ENCODE measurements at regions not wholly inside any gene's neighbourhood (a gene's known extent, or its start where the extent isn't known, plus 50 kb on each side); places are given as distances from the start of the nearest gene placed in this dataset.

DNA sequence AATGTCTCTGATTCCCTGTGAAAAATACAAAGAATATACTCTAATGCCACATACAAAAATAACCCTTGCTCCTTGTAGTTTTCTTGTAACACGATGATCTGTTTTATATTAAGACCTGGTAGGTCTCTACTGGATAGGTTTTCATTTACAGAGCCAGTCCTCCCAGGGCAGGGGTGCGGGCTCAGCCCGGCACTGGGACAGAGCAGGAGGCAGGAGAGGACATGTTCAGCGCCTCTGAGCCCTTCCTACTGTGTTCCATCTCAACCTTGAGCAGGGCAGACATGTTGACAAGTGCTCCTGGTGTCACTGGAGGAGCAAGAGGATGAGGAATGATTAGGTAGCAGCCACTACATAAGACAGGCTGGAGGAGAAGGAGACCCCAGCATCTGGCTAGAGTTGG is 335.5 kb downstream of the INSIG2 start:
- TF ChIP-seq SMC3 (conservative IDR thresholded peaks at IDR 0.05; ENCODE audit: poor library complexity) (no peak), MXI1 (conservative IDR thresholded peaks at IDR 0.05; ENCODE audit: poor library complexity, severe bottlenecking) (no peak), TAF1 (IDR thresholded peaks at IDR 0.05; ENCODE audit: low read depth) (no peak), REST (IDR thresholded peaks at IDR 0.05; ENCODE audit: borderline replicate concordance) (no peak), EZH2 (IDR thresholded peaks at IDR 0.05; ENCODE audit: borderline replicate concordance, insufficient read depth, low read length, poor library complexity, severe bottlenecking) (no peak), POLR2AphosphoS5 (IDR thresholded peaks at IDR 0.05) (no peak), EP300 (conservative IDR thresholded peaks at IDR 0.05; ENCODE audit: poor library complexity, severe bottlenecking) (no peak), RAD21 (conservative IDR thresholded peaks at IDR 0.05) (no peak)
- TF ChIP-seq, protein P1, sequence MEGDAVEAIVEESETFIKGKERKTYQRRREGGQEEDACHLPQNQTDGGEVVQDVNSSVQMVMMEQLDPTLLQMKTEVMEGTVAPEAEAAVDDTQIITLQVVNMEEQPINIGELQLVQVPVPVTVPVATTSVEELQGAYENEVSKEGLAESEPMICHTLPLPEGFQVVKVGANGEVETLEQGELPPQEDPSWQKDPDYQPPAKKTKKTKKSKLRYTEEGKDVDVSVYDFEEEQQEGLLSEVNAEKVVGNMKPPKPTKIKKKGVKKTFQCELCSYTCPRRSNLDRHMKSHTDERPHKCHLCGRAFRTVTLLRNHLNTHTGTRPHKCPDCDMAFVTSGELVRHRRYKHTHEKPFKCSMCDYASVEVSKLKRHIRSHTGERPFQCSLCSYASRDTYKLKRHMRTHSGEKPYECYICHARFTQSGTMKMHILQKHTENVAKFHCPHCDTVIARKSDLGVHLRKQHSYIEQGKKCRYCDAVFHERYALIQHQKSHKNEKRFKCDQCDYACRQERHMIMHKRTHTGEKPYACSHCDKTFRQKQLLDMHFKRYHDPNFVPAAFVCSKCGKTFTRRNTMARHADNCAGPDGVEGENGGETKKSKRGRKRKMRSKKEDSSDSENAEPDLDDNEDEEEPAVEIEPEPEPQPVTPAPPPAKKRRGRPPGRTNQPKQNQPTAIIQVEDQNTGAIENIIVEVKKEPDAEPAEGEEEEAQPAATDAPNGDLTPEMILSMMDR (IDR thresholded peaks at IDR 0.05; ENCODE audit: poor library complexity, severe bottlenecking) = no peak
- H3K9me2 ChIP-seq (ENCODE audit: insufficient read depth, low read length) = no peaks in the 10 kb centered on the region
- H4K20me1 ChIP-seq (ENCODE audit: insufficient read depth) = no peaks in the 10 kb centered on the region
- H3K4me3 ChIP-seq (ENCODE audit: low read length) = no peak overlapping the region
- no peak overlapping the region for H3K9ac ChIP-seq (ENCODE audit: low read length)
- no peaks in the 10 kb centered on the region for H3K79me2 ChIP-seq (replicated peaks; ENCODE audit: insufficient read depth, low read length)
- H2AFZ ChIP-seq (ENCODE audit: low read depth, low read length) = no peak overlapping the region
- H3K9me3 ChIP-seq (ENCODE audit: low read length) = no peaks in the 10 kb centered on the region
- no peak overlapping the region for H3K4me2 ChIP-seq (ENCODE audit: low read length)
- no peaks in the 10 kb centered on the region for H3K36me3 ChIP-seq (ENCODE audit: insufficient read depth, low read length)
- no peak overlapping the region for H3K27ac ChIP-seq (ENCODE audit: low read length)
- no peaks in the 10 kb centered on the region for H3F3A ChIP-seq (ENCODE audit: insufficient read depth, low read length, poor library complexity, severe bottlenecking)
- no peaks in the 10 kb centered on the region for H3K27me3 ChIP-seq (ENCODE audit: insufficient read depth, low read depth, low read length)

DNA sequence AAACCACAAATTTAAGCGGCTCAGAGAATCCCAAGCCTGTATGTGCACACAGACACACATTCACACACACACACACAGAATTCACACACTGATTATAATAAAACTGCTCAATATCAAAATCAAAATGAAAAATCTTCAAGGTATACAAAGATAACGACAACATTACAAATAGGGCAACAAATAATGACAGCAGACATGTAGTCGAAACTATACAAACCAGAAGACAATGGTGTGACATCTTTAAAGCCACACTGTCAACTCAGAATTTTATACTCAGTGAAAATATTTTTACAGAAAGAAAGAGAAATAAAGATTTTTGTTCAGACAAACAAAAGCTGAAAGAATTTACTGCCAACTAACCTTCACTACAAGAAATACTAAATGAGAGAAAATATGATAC is 333.4 kb downstream of the INSIG2 start:
- Histone ChIP-seq H3K9me2 (ENCODE audit: insufficient read depth, low read length) (no peaks in the 10 kb centered on the region), H2AFZ (ENCODE audit: low read depth, low read length) (no peak overlapping the region)
- TF ChIP-seq TAF1 (IDR thresholded peaks at IDR 0.05; ENCODE audit: low read depth) (no peak), POLR2AphosphoS5 (IDR thresholded peaks at IDR 0.05) (no peak), SMC3 (conservative IDR thresholded peaks at IDR 0.05; ENCODE audit: poor library complexity) (no peak), REST (IDR thresholded peaks at IDR 0.05; ENCODE audit: borderline replicate concordance) (no peak), RAD21 (conservative IDR thresholded peaks at IDR 0.05) (no peak), MXI1 (conservative IDR thresholded peaks at IDR 0.05; ENCODE audit: poor library complexity, severe bottlenecking) (no peak), EZH2 (IDR thresholded peaks at IDR 0.05; ENCODE audit: borderline replicate concordance, insufficient read depth, low read length, poor library complexity, severe bottlenecking) (no peak), EP300 (conservative IDR thresholded peaks at IDR 0.05; ENCODE audit: poor library complexity, severe bottlenecking) (no peak)
- TF ChIP-seq, protein P1 (IDR thresholded peaks at IDR 0.05; ENCODE audit: poor library complexity, severe bottlenecking) = no peak

More for the DNA sequence above, 333.4 kb downstream of the INSIG2 start:
- no peak overlapping the region for H3K27ac ChIP-seq (ENCODE audit: low read length)
- H3K36me3 ChIP-seq (ENCODE audit: insufficient read depth, low read length) = no peaks in the 10 kb centered on the region
- H3F3A ChIP-seq (ENCODE audit: insufficient read depth, low read length, poor library complexity, severe bottlenecking) = no peaks in the 10 kb centered on the region
- no peaks in the 10 kb centered on the region for H3K9me3 ChIP-seq (ENCODE audit: low read length)
- H3K4me2 ChIP-seq (ENCODE audit: low read length) = no peak overlapping the region
- H3K4me3 ChIP-seq (ENCODE audit: low read length) = no peak overlapping the region
- no peaks in the 10 kb centered on the region for H4K20me1 ChIP-seq (ENCODE audit: insufficient read depth)
- no peaks in the 10 kb centered on the region for H3K79me2 ChIP-seq (replicated peaks; ENCODE audit: insufficient read depth, low read length)
- no peak overlapping the region for H3K9ac ChIP-seq (ENCODE audit: low read length)
- H3K27me3 ChIP-seq (ENCODE audit: insufficient read depth, low read depth, low read length) = no peaks in the 10 kb centered on the region
